HL-60 (cell line): ENCODE measurements at regions not wholly inside any gene's neighbourhood (a gene's known extent, or its start where the extent isn't known, plus 50 kb on each side); places are given as distances from the start of the nearest gene placed in this dataset.

Experiments used
- CTCF ChIP-seq: IDR thresholded peaks from one replicate; pipeline ENCODE4 v1.5.1; 2011; ENCODE audit warnings: low read length, control low read depth, inconsistent platforms; ENCODE audit not compliant: insufficient read depth
- POLR2AphosphoS5 ChIP-seq: IDR thresholded peaks from 2 replicates; pipeline ENCODE4 v1.6.1; 2012; ENCODE audit warnings: low read depth
- SPI1 ChIP-seq: IDR thresholded peaks from 2 replicates; pipeline ENCODE4 v1.6.1; 2012; ENCODE audit warnings: low read depth, mild to moderate bottlenecking, borderline replicate concordance
- TF ChIP-seq, protein P1 (sequence below): IDR thresholded peaks from 2 replicates; pipeline ENCODE4 v1.6.1; 2012; ENCODE audit warnings: low read depth; ENCODE audit not compliant: insufficient replicate concordance

DNA sequence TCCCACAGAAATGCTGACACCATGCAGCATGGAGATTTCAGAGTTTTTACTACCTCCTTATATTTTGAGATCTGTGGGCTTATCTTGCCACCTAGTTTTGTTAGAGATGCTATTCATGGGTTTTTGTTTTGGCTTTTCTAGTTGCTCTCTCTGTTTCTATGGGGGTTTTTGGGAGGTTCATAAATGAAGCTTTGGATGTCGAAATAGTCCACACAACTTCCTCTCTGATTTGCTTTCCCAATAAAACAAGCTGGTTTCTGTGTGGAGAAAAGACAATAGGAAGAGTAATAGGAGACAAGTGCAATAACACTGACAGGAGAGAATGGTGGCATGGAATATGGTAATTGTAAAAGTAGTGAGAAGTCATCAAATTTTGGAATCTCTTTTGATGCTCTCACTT, 106.8 kb upstream of the GPR149 start:
- no peak for TF ChIP-seq CTCF
- TF ChIP-seq POLR2AphosphoS5, result no peak
- no peak; the same call in 1 of the 2 replicates for TF ChIP-seq SPI1
- TF ChIP-seq, protein P1, sequence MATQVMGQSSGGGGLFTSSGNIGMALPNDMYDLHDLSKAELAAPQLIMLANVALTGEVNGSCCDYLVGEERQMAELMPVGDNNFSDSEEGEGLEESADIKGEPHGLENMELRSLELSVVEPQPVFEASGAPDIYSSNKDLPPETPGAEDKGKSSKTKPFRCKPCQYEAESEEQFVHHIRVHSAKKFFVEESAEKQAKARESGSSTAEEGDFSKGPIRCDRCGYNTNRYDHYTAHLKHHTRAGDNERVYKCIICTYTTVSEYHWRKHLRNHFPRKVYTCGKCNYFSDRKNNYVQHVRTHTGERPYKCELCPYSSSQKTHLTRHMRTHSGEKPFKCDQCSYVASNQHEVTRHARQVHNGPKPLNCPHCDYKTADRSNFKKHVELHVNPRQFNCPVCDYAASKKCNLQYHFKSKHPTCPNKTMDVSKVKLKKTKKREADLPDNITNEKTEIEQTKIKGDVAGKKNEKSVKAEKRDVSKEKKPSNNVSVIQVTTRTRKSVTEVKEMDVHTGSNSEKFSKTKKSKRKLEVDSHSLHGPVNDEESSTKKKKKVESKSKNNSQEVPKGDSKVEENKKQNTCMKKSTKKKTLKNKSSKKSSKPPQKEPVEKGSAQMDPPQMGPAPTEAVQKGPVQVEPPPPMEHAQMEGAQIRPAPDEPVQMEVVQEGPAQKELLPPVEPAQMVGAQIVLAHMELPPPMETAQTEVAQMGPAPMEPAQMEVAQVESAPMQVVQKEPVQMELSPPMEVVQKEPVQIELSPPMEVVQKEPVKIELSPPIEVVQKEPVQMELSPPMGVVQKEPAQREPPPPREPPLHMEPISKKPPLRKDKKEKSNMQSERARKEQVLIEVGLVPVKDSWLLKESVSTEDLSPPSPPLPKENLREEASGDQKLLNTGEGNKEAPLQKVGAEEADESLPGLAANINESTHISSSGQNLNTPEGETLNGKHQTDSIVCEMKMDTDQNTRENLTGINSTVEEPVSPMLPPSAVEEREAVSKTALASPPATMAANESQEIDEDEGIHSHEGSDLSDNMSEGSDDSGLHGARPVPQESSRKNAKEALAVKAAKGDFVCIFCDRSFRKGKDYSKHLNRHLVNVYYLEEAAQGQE, result no peak
